RKO (cell line): ENCODE measurements at regions not wholly inside any gene's neighbourhood (a gene's known extent, or its start where the extent isn't known, plus 50 kb on each side); places are given as distances from the start of the nearest gene placed in this dataset.
"Not testable (repeated sequence)": the region's sequence is repeated elsewhere in the genome, so short reads cannot be mapped to it uniquely, and the experiment has no call there.

Experiments used
- DNase-seq: peaks from one replicate; pipeline ENCODE4 v3.0.0-alpha.2; 2016; ENCODE audit warnings: low spot score

- no peak for DNase-seq
These were observed 509.3 kb upstream of the CITED2 start for GRCh38 chr6:139883776-139884175.

DNA sequence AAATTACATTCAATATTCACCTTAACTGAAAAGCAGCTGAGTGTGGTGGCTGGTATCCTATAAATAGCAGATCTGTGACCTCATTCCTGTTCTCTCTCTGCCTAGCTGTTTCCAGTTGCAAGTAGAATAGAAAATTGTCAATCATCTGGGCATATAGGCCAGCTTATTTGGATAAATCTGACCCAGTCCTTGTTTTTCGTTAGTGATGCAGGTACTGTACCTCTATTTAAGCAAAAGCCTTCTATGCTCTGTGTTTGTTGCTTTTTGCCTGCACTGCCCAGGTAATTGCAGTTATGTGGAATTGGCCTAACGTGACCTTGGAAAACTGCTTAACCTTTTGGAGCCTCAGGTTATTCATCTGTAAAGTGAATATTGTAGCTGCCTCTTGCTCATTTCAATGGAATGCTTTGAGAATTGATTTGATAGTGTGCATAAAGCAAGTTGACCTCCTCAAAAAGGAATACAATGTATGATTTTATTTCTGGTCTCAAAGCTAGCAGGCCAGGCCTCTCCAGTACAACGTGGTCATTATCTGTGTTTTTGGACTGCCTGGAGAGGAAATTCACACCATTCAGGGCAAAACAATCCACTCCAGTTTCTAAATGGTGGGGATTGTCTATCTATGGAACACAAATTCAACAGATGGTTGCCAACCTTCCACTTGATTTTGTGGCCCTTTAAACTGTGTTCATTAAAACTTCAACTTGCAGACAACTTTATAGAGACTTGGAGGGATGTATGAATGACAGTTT, 508.7 kb upstream of the CITED2 start:
- no peak for DNase-seq

- DNase-seq = no peak
These were observed 507.8 kb upstream of the CITED2 start for GRCh38 chr6:139882234-139882633.

GRCh38 chr6:139881728-139882211, 507.3 kb upstream of the CITED2 start:
- peak; percentile 30 for DNase-seq

- no peak for DNase-seq
These were observed 506.8 kb upstream of the CITED2 start for GRCh38 chr6:139881236-139881635.

DNA sequence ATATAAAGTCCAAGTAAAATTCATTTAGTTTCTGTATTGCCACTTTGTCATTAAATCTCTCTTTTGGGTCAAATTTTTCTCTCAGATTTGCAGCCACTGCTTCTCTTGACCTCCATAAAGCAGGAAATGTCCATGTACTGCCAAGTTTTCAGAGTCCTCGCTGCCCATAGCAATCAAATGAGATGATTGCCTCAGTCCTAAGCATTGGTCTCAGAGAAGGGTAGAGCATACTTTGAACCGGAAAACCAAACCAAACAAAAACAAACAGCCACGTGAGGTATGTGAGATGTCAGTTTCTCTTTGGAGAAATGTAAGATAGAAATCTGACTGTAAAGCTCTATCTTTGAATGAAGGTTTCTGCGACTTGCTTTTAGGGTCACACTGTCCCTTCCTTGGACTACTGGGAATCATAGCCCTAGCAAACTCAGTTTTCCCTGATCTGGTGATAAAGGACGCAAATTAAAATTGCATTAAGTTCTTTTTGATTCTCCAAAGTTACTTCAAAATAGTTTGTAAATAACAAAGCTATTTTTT, 505.4 kb upstream of the CITED2 start:
- no peak for DNase-seq

DNA sequence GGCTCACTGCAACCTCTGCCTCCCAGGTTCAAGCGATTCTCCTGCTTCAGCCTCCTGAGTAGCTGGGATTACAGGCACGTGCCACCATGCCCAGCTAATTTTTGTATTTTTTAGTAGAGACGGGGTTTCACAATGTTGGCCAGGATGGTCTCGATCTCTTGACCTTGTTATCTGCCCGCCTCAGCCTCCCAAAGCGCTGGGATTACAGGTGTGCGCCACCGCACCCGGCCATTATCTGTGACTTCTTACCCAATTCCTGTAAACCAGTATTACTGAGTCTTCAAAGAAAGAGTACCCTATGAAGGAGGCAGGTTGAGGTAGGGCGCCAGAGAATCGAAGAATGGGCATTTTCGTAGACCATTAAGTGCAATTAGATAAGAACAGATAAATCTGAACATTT, 504.8 kb upstream of the CITED2 start:
- DNase-seq = not testable (repeated sequence)

GRCh38 chr6:139877828-139878405, 503.5 kb upstream of the CITED2 start:
- no peak for DNase-seq

DNA sequence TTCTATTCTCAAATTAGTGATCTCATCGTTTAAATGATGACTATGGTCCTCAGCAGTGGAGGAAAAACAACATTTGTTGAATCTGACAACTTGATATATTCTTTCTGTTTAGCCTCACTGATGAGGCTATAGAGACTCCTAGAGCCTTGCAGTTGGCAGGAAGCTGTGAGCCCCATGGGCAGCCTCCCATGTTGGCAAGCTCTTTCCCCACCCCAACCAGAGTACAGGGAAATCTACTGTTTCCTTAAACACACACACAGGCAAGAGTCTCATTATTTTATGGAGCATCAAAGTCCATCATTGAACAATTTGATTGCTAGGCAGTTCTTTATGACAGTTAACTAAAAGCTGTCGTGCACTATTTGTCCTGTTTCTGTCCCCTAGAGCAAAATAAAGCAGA, 498.2 kb upstream of the CITED2 start:
- DNase-seq = no peak

DNA sequence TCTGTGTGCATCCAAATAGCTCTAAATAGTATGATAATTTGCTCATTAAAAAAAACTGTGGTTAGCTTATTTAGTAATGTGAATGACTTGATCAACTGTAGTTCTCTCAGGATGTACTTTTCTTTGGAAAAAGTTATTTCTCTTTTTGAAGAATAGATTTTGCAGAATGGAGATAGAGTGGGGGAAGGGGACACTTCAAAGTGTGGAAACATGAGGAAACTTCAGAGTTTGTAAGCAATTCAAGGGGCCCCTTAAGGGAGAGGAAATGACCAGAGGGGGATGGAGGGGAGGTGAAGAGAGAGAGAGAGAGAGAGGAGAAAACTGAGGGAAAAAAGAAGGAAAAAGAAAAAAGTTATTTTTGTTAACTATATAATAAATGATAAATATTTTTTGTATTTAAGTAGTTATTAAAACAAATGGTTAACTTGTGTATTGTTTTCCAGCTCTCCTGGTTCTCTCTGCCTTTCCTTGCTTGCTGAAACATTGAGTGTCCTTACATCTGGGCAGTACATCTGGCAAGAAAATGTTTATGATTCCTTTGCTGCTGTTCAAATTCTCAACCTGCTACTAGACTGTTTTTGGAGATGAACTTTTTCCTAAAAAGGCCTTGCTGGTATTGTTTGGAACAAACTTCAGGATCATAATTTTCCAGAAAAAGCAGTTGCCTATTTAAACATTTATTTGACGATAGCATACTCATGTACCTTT, 497.5 kb upstream of the CITED2 start:
- no peak for DNase-seq

DNA sequence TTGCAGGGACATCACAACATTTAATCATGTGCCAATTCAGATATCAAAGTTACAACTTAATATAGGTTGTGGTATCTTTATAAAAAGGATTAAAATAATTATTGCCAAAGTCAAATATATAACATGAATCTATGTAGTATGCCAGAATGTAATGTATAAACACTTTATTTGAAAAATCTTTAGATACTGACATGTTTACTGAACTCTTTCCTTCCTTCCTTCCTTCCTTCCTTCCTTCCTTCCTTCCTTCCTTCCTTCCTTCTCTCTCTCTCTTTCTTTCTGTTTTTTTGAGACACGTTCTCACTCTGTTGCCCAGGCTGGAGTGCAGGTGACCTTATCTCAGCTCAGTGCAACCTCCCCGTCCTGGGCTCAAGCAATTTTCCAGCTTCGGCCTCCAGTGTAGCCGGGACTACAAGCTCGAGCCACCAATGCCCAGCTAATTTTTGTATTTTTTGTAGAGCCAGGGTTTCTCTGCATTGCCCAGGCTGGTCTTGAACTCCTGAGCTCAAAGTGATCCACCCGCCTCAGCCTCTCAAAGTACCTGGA, 496.8 kb upstream of the CITED2 start:
- no peak for DNase-seq

- no peak for DNase-seq
These were observed 494.1 kb upstream of the CITED2 start for GRCh38 chr6:139868576-139868975.

- DNase-seq = no peak
These were observed 489.5 kb upstream of the CITED2 start for GRCh38 chr6:139863964-139864363.

DNA sequence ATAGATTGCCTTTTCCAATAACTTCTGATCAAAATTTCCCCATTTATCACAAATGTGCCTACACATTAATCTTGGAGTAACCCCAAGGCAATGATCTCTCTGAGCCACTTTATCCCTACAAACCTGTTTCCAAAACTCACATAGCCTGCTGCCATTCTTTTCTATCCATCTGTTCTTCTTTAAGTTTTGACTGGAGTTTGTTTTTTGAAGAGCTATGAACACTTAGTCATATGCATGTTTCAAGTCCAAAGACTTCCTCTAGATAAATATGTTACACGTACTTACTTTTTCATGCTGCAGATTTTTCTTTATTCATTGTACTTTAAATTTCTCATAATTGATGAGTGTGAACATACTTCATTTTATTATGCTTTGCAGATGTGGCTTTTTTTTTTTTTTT, 488.9 kb upstream of the CITED2 start:
- no peak for DNase-seq

DNA sequence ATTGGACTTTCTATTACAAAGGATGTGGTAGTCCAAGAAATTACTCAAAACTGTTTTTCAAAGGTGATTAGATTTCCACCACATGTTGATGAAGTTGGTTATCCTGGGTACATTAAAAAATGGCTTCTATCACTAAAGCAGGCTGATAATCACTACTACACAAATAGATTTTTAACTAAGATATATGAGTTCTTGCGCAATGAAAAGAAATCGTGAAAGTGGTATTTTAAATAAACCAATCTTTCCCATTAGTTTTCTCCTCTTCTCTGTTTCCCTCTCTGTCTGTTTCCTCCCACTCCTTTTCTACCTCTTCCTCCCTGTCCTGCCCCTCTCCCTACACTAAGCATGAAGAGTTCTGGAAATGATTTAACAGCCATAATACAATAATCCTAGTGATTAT, 487.9 kb upstream of the CITED2 start:
- DNase-seq = no peak

DNA sequence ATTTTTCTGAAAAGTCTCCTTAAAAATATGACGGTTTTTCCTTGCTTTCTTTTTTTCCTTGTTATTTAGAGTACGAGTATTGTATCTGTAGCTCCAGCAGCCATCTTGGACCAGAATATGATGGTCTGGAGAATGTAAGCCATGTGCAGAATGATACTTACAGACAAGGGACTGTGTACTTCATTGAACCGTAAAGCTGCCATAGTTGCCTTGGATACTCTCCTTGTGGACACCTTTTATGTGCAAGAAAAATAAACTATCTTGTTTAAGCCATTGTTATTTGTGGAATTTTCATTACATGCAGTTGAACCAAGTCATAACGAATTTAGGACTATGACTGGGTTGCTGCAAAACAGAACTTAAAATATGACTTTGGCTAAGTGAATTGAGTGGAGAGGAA, 485.8 kb upstream of the CITED2 start:
- no peak for DNase-seq

- DNase-seq = no peak
These were observed 484.0 kb upstream of the CITED2 start for GRCh38 chr6:139858429-139858828.

DNA sequence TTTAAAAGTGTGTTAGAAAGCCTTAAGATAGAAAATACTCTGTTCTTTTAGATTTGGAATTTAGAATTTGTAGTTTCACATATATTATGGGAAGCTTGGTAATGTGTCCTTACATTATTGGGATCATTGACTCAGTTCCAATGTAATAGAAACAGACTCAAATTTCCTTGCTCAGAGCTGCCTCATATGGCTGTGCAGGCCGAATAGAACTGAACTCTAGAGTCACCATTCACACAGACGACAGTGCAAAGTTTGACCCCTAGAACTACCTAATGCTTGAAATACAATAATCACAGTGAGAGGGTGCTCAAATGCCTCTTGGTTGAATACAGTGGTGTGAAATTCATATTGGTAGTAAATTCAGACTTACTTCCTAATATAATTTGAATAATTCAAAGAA, 482.7 kb upstream of the CITED2 start:
- no peak for DNase-seq

DNA sequence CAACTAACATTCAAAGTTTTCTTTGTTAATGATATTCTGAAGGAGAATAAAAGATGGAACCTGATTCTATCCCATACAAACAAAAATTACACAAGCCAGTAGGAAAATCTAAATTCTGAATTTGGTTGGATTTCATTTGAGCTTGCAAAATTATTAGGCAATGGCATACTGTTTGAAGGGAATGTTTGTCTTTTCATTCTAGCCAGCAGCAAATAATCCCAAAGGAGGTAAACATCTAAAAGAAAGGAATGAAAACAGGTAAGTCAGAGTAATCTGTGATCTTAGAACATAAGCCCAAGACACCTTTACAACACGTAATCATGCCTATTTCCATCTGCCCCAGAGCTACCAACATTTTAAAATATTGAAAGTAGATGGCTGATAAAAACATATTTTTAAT, 482.1 kb upstream of the CITED2 start:
- DNase-seq = no peak

DNA sequence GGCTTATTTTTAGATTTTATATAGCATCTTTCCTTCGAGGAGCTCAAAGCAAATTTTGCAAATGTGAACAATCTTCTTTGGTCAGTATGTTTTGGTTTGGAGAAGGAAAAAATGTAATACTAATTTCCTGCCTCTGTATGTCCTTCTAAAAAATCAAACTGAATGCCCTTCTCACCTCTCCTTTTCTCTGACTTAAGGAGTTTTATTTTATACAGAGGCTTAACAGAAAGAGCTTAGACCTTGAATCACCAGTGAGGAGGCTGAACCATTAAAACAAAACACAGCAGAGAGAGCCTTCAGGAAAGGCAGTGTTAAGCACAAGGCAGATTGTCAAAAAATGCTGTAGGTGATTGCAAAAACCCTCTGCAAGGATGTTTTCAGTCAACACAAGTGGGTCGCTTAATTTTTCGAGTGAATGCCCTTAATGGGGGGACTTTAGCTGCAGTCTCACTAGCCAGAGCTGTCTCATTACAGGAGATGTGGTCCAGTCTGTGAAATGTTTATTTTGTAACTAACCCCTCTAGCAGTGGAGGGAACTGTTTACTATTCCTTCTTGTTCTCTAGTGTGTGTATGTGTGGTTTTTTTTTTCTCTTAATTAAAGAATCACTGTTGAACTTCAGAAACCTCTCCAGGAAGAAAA, 481.3 kb upstream of the CITED2 start:
- DNase-seq = no peak

- no peak for DNase-seq
These were observed 479.0 kb upstream of the CITED2 start for GRCh38 chr6:139853302-139853992.
